Osteoblast (primary cell): ENCODE measurements at regions not wholly inside any gene's neighbourhood (a gene's known extent, or its start where the extent isn't known, plus 50 kb on each side); places are given as distances from the start of the nearest gene placed in this dataset.

Experiments used
- DNase-seq: peaks from one replicate; pipeline ENCODE4 v3.0.0; 2011; ENCODE audit warnings: low spot score, mixed read lengths; ENCODE audit not compliant: insufficient read length; ENCODE audit errors: missing footprints
- H2AFZ ChIP-seq: 2 replicates; pipeline ENCODE4 v1.6.0; 2011; ENCODE audit warnings: mild to moderate bottlenecking, low read length
- H3K27ac ChIP-seq: 2 replicates; pipeline ENCODE4 v1.5.1; 2011; ENCODE audit warnings: mild to moderate bottlenecking, low read depth, low read length, moderate library complexity
- H3K27me3 ChIP-seq: 2 replicates; pipeline ENCODE4 v1.6.0; 2012; ENCODE audit warnings: mild to moderate bottlenecking, control low read depth, inconsistent platforms, low read length, moderate library complexity; ENCODE audit not compliant: insufficient read depth
- H3K36me3 ChIP-seq: 2 replicates; pipeline ENCODE4 v1.5.1; 2011; ENCODE audit warnings: mild to moderate bottlenecking, low read length, control low read depth, moderate library complexity; ENCODE audit not compliant: insufficient read depth
- H3K4me1 ChIP-seq: 2 replicates; pipeline ENCODE4 v1.5.1; 2011; ENCODE audit warnings: mild to moderate bottlenecking, low read length, control low read depth, moderate library complexity; ENCODE audit not compliant: insufficient read depth
- H3K4me2 ChIP-seq: 2 replicates; pipeline ENCODE4 v1.6.0; 2011; ENCODE audit warnings: mild to moderate bottlenecking, low read length; ENCODE audit not compliant: insufficient read depth
- H3K4me3 ChIP-seq: fragments of 200-600 bp; sonication (generic); 3 replicates; pipeline ENCODE4 v1.5.1; 2012; ENCODE audit warnings: mild to moderate bottlenecking, low read length, inconsistent platforms; ENCODE audit not compliant: insufficient read depth
- H3K79me2 ChIP-seq: 2 replicates; pipeline ENCODE4 v1.6.0; 2012; ENCODE audit warnings: mild to moderate bottlenecking, low read length, control low read depth, inconsistent platforms; ENCODE audit not compliant: insufficient read depth
- H3K9me3 ChIP-seq: 2 replicates; pipeline ENCODE4 v1.5.1; 2011; ENCODE audit warnings: low read depth, low read length, control low read depth
- H4K20me1 ChIP-seq: 2 replicates; pipeline ENCODE4 v1.6.0; 2012; ENCODE audit warnings: mild to moderate bottlenecking, low read length, control low read depth; ENCODE audit not compliant: insufficient read depth
- CTCF ChIP-seq: IDR thresholded peaks from 2 replicates; pipeline ENCODE4 v1.5.1; 2011; ENCODE audit warnings: mild to moderate bottlenecking, low read depth, low read length, moderate library complexity; ENCODE audit errors: extremely low read depth

GRCh38 chr4:175412746-175413145, 399.3 kb downstream of the GPM6A start:
- Histone ChIP-seq H2AFZ (no peak overlapping the region), H3K27ac (peak overlapping the region; percentile 79), H3K4me1 (peaks cover 36% of the 10 kb centered on the region), H3K4me3 (no peak overlapping the region), H3K4me2 (peak overlapping the region; percentile 43), H4K20me1 (no peaks in the 10 kb centered on the region), H3K36me3 (no peaks in the 10 kb centered on the region), H3K9me3 (no peaks in the 10 kb centered on the region), H3K27me3 (no peaks in the 10 kb centered on the region), H3K79me2 (no peaks in the 10 kb centered on the region)
- no peak for DNase-seq
- TF ChIP-seq CTCF, result no peak

- no peak for TF ChIP-seq CTCF
- H3K36me3 ChIP-seq, result no peaks in the 10 kb centered on the region
- no peak overlapping the region for H2AFZ ChIP-seq
- DNase-seq, result no peak
- peak overlapping the region; percentile 25 for H3K4me2 ChIP-seq
- H3K27me3 ChIP-seq, result no peaks in the 10 kb centered on the region
- peaks cover 31% of the 10 kb centered on the region for H3K4me1 ChIP-seq
- H3K4me3 ChIP-seq, result no peak overlapping the region
- no peaks in the 10 kb centered on the region for H4K20me1 ChIP-seq
- no peaks in the 10 kb centered on the region for H3K79me2 ChIP-seq
- H3K9me3 ChIP-seq, result no peaks in the 10 kb centered on the region
- peak overlapping the region; percentile 79 for H3K27ac ChIP-seq
These were observed 398.5 kb downstream of the GPM6A start for GRCh38 chr4:175413561-175413960.

- Histone ChIP-seq H3K4me1 (peaks cover 39% of the 10 kb centered on the region), H3K36me3 (no peaks in the 10 kb centered on the region)
These were observed 397.5 kb downstream of the GPM6A start for GRCh38 chr4:175414602-175415001.

GRCh38 chr4:175418516-175418915, 393.5 kb downstream of the GPM6A start:
- H4K20me1 ChIP-seq, result no peaks in the 10 kb centered on the region
- no peak overlapping the region for H3K4me2 ChIP-seq
- TF ChIP-seq CTCF, result no peak
- H3K4me3 ChIP-seq, result no peak overlapping the region
- H3K36me3 ChIP-seq, result no peaks in the 10 kb centered on the region
- H3K79me2 ChIP-seq, result no peaks in the 10 kb centered on the region
- peak overlapping the region; percentile 30 for H2AFZ ChIP-seq
- H3K27me3 ChIP-seq, result no peaks in the 10 kb centered on the region
- peak overlapping the region; percentile 98 for H3K27ac ChIP-seq
- H3K9me3 ChIP-seq, result no peaks in the 10 kb centered on the region
- DNase-seq, result no peak
- H3K4me1 ChIP-seq, result peaks cover 43% of the 10 kb centered on the region

More at GRCh38 chr4:175414602-175415001, 397.5 kb downstream of the GPM6A start:
- no peak for DNase-seq
- Histone ChIP-seq H3K79me2 (no peaks in the 10 kb centered on the region), H3K9me3 (no peaks in the 10 kb centered on the region), H3K27ac (no peak overlapping the region), H2AFZ (no peak overlapping the region), H3K4me3 (no peak overlapping the region), H3K27me3 (no peaks in the 10 kb centered on the region), H3K4me2 (no peak overlapping the region), H4K20me1 (no peaks in the 10 kb centered on the region)
- no peak for TF ChIP-seq CTCF
